ENCODE measurements at regions not wholly inside any gene's neighbourhood (a gene's known extent, or its start where the extent isn't known, plus 50 kb on each side); places are given as distances from the start of the nearest gene placed in this dataset.
"Not testable (repeated sequence)": the region's sequence is repeated elsewhere in the genome, so short reads cannot be mapped to it uniquely, and the experiment has no call there.

GRCh38 chr6:12637960-12638641, 78.5 kb upstream of the PHACTR1 start:
- no peaks in the 10 kb centered on the region; the same call in 1 of the 2 replicates for H3K27me3 Mint-ChIP-seq (ENCODE audit: low read depth)
- ATAC-seq, result peak; percentile 93

DNA sequence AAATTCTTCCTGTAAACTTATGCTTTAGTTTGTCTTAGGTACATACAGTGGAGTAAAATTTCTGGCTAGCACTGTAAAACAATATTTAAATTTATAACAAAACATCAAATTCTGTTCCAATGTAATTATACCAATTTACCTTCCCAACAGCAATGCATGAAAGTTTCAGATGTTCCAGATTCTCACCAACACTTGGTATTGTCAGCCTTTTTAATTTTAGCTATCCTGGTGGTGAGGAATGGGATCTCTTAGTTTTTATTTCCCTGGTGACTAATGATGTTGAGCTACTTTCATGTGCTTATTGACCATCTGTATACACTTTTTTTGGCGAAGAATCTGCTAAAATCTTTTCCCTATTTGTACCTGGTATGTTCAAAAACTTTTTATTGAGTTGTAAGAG, 76.1 kb upstream of the PHACTR1 start:
- ChIA-PET POLR2A (no interaction called here), CTCF (interaction anchor here (2.0 kb wide), 1 partner anchor 253 kb away, joined by 7 read pairs; no protein-coding TSS in a partner anchor)
- Mint-ChIP-seq H3K27me3 (ENCODE audit: low read depth) (no peaks in the 10 kb centered on the region; the same call in 1 of the 2 replicates), H3K9me3 (peaks cover 38% of the 10 kb centered on the region), H3K4me3 (no peak overlapping the region), H3K27ac (no peak overlapping the region), H3K36me3 (no peaks in the 10 kb centered on the region; the same call in 1 of the 2 replicates), H3K4me1 (peaks cover 3% of the 10 kb centered on the region; the same call in 1 of the 2 replicates)
- no peak for ATAC-seq
- TF ChIP-seq ZSCAN18 (CRISPR knock-in tag; IDR thresholded peaks at IDR 0.05) (no peak), PRDM15 (CRISPR knock-in tag; IDR thresholded peaks at IDR 0.05) (no peak), TEAD4 (CRISPR knock-in tag; IDR thresholded peaks at IDR 0.05) (no peak), JAZF1 (CRISPR knock-in tag; IDR thresholded peaks at IDR 0.05) (no peak), ZNF532 (CRISPR knock-in tag; IDR thresholded peaks at IDR 0.05; ENCODE audit: borderline replicate concordance) (no peak)
- TF ChIP-seq, protein P1, sequence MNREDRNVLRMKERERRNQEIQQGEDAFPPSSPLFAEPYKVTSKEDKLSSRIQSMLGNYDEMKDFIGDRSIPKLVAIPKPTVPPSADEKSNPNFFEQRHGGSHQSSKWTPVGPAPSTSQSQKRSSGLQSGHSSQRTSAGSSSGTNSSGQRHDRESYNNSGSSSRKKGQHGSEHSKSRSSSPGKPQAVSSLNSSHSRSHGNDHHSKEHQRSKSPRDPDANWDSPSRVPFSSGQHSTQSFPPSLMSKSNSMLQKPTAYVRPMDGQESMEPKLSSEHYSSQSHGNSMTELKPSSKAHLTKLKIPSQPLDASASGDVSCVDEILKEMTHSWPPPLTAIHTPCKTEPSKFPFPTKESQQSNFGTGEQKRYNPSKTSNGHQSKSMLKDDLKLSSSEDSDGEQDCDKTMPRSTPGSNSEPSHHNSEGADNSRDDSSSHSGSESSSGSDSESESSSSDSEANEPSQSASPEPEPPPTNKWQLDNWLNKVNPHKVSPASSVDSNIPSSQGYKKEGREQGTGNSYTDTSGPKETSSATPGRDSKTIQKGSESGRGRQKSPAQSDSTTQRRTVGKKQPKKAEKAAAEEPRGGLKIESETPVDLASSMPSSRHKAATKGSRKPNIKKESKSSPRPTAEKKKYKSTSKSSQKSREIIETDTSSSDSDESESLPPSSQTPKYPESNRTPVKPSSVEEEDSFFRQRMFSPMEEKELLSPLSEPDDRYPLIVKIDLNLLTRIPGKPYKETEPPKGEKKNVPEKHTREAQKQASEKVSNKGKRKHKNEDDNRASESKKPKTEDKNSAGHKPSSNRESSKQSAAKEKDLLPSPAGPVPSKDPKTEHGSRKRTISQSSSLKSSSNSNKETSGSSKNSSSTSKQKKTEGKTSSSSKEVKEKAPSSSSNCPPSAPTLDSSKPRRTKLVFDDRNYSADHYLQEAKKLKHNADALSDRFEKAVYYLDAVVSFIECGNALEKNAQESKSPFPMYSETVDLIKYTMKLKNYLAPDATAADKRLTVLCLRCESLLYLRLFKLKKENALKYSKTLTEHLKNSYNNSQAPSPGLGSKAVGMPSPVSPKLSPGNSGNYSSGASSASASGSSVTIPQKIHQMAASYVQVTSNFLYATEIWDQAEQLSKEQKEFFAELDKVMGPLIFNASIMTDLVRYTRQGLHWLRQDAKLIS (CRISPR knock-in tag; IDR thresholded peaks at IDR 0.05; ENCODE audit: borderline replicate concordance), result no peak
- DNase-seq (ENCODE audit: low spot score), result no peak

More at GRCh38 chr6:12637960-12638641, 78.5 kb upstream of the PHACTR1 start:
- Mint-ChIP-seq H3K27ac (no peak overlapping the region), H3K4me3 (no peak overlapping the region), H3K36me3 (no peaks in the 10 kb centered on the region; the same call in none of the 2 replicates), H3K9me3 (peaks cover 40% of the 10 kb centered on the region), H3K4me1 (peaks cover 3% of the 10 kb centered on the region; the same call in 1 of the 2 replicates)
- TF ChIP-seq CTCF (IDR thresholded peaks at IDR 0.05), result peak; percentile 89
- TF ChIP-seq ZNF671 (CRISPR knock-in tag; IDR thresholded peaks at IDR 0.05), result no peak
- POLR2A ChIA-PET, result no interaction called here
- CTCF ChIA-PET, result interaction anchor here (0.5 to 2.1 kb wide), 30 partner anchors 9 to 483 kb away, joined by 3 to 61 read pairs (median 4); partner anchors contain the start of gene EDN1
- DNase-seq (ENCODE audit: low spot score), result peak; percentile 79

DNA sequence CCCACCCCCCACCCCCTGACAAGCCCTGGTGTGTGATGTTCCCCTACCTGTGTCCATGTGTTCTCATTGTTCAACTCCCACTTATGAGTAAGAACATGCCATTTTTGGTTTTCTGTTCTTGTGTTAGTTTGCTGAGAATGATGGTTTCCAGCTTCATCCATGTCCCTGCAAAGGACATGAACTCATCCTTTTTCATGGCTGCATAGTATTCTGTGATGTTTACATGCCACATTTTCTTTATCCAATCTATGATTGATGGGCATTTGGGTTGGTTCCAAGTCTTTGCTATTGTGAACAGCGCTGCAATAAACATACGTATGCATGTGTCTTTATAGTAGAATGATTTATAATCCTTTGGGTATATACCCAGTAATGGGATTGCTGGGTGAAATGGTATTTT, 74.8 kb upstream of the PHACTR1 start:
- ATAC-seq; DNase-seq (ENCODE audit: low spot score); CTCF ChIA-PET; H3K4me3 Mint-ChIP-seq; H3K4me1 Mint-ChIP-seq; H3K27ac Mint-ChIP-seq; POLR2A ChIA-PET; H3K27me3 Mint-ChIP-seq (ENCODE audit: low read depth); H3K36me3 Mint-ChIP-seq: not testable (repeated sequence)
- H3K9me3 Mint-ChIP-seq, result peaks cover 38% of the 10 kb centered on the region
